Stimulated activated CD8-positive, alpha-beta memory T cell treated with anti-CD3 and anti-CD28 coated beads, Interleukin-2, amount 100 ng/mL, for 1 hour (primary cell): ENCODE measurements at regions not wholly inside any gene's neighbourhood (a gene's known extent, or its start where the extent isn't known, plus 50 kb on each side); places are given as distances from the start of the nearest gene placed in this dataset.
A peak's percentile ranks its signal among the peaks of the same experiment; 100 is the strongest.

Experiments
- DNase-seq, 2 donors: peaks; one replicate each; pipeline ENCODE4 v3.0.0-alpha.2; 2020; ENCODE audit warnings: low read depth in 2 of 2

DNA sequence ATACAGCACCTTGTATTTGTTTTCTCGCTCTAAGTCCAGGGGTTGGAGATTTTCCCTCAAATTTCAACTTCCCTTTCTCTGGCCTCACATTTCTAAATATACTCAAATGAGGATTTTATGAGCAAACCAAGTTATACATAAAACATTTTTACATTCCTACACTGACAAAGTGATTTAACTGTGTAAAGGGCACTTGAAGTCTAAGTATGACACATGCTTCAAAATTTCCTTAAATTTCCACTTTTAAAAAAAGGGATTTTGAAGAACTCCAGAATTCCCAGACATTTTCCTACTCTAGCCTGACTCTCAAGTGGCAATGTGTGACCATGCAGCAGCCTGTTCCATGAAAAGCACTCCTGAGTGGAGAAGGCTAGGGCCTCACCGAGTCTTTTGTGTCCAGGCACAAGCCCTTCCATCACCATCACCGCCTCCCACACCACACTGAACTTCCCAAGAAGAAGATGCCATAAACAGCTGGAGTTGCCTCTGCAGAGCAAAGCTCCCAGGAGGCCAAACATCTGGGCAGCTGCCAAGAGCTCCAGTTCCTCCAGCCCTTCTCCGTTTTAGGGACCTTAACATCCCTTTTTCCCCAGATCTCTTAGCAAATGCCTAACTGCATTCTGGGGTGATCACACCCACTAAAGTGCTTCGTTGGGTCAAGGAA lies 68.9 kb downstream of the NCR2 start:
- no peak for DNase-seq

- DNase-seq: no peak
Observed at GRCh38 chr6:41405941-41406727, 70.7 kb downstream of the NCR2 start.

DNA sequence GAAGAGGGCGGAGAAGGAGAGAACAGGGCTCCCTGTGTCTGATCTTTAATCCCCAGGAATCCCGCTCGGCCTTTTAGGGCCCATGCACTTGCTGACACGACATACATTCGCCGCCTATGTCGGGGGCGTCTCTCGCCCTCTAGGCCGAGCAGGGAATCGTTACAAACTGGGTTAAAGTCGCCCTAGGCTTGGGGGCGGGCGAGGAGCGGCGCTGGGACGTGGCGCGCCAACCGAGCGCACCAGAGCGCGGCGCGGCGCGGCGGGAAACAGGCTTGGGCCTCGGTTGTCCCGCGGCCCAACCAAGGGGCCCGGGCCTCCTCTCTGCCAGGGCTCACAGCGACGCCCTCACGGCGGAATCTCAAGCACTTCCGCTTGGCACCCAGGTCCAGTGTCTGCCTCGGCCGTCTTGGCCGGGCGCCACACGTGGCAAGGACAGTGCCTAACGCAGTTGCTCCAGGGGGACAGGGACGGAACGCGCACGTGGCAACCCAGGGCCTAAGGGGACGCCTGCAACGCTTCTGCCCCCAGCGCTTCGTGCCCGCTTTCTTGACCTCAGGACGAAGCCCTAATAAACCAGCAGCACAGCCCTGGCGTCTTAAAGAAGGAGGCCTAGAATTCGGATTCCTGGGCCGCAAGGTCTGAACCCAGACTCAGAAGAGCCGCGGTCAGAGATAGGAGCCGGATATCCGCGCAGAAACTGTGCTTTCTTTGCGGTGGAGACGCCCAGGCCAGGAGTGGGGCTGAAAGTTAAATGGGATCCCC lies 71.5 kb downstream of the NCR2 start:
- DNase-seq: no peak

GRCh38 chr6:41408576-41408975 lies 73.2 kb downstream of the NCR2 start:
- DNase-seq: no peak

DNA sequence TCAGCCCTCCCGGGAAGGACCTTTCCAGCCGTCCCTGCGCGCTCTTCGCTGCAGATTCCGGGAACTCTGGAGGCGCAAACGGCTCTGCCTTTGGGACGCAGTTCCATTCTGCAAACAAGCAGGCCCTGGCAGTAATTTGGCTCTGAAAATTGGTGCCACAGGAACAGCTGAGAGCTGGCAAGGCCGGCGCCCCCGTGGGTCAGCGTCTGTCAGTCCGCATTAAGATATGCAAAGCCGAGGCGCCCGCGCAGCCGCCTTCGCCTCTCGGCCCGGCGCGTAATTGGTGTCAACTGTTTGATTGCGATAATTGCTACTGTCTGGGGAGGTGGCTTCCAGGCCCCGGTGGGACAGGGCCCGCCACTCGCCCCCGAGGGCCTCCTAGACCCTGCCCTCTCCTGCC lies 73.6 kb downstream of the NCR2 start:
- no peak for DNase-seq

GRCh38 chr6:41409489-41409888 lies 74.1 kb downstream of the NCR2 start:
- DNase-seq: no peak

DNA sequence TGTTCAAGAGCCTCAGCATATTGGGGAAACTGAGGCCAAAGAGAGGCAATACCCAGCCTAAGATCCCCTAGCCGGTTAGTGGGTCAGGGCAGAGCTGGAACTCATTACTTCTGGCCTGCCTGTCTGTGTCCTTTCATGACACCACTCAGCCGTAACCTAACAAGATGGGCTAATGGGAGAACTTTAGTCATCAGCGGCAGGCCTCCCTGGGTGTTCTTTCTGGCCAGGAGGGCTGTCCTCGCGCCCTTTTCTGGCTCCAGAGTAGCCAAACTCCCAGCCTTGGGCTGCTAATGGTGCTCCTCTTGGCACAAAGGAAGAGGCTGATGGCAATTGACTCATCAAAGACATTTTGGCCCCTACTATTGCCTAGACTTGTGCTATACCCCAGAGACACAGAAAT lies 76.6 kb downstream of the NCR2 start:
- no peak for DNase-seq

DNA sequence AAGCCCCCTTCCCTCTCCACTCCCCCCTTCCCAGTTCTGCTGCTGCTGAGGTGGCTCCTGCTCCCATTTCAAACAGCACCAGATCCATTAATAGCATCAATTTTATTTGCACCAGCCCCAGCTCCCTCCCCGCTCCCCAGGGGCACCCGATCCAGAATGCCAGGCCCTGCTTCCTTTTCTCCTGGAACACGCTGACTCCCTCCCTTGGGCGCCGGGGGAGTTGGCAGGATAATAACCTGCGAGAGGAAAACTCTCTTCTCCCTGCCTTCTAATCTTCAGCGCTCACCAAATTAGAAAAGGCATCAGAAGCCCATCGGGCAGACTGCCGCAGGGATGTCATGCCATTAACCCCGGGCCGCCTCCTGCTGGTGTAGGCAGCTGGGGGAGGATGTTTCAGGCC lies 77.8 kb downstream of the NCR2 start:
- no peak for DNase-seq

GRCh38 chr6:41416501-41416837 lies 81.1 kb downstream of the NCR2 start:
- DNase-seq: no peak

- DNase-seq: no peak
Observed at GRCh38 chr6:41418741-41419140, 83.3 kb downstream of the NCR2 start.

DNA sequence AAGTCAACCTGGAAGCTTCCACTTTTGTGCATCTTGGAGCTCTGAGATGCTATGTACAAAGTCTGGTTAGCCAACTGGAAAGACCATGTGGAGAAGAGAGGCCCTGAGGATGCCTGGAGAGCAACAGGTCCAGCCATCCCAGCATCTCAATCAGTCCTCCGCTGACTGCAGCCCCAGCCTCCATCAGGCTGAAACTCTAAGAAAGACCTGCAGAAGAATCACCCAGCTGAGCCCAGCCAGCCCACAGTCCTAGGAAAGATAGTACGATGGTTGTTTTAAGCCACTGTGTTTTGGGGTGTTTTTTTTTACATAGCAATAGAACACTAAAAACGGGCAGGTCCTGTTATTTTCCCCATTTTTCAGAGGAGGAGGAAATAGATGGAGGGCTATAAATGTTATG lies 84.0 kb downstream of the NCR2 start:
- no peak for DNase-seq

GRCh38 chr6:41420186-41420585 lies 84.8 kb downstream of the NCR2 start:
- no peak for DNase-seq

- DNase-seq: no peak
Observed at GRCh38 chr6:41422161-41422560, 86.8 kb downstream of the NCR2 start.

DNA sequence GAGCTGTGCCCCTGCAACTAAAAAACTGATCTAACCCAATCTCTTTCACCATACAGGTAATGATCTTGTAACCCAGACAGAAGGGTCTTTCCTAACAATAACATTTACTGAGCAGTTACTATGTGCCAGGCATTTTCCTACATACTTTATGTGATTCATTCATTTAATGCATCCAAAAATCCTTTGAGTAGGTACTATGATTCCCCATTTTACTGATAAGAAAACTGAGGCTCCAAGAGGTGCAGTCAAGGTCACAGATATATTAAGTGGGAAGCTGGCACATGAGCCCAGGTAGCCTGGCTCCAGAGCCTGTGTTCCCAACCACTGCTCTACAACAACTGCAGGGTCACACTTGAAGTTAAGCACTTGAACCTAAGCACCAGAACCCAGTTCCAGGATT lies 87.6 kb downstream of the NCR2 start:
- DNase-seq: no peak

GRCh38 chr6:41424370-41425058 lies 89.1 kb downstream of the NCR2 start:
- peak; percentile 61 to 64 for DNase-seq

DNA sequence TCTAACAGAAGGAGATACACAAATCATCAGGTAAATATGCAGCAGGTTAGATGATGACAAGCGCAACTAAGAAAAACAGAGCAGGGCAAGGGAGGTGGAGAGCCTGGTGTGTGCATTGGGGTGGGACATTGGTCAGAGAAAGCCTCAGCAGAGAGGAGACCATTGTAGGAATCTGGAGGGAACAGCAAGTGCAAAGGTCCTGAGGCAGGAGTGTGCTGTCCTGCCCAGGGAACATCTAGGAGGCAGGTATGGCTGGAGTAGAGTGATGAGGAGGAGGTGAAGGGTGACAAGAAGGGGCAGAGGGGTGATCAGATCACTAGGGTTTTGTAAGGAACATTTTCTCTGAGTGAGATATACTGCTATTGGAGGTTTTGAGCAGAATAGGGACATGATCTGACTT lies 90.1 kb downstream of the NCR2 start:
- DNase-seq: no peak

- DNase-seq: no peak
Observed at GRCh38 chr6:41426438-41426851, 91.0 kb downstream of the NCR2 start.

GRCh38 chr6:41426888-41427641 lies 91.7 kb downstream of the NCR2 start:
- no peak for DNase-seq

DNA sequence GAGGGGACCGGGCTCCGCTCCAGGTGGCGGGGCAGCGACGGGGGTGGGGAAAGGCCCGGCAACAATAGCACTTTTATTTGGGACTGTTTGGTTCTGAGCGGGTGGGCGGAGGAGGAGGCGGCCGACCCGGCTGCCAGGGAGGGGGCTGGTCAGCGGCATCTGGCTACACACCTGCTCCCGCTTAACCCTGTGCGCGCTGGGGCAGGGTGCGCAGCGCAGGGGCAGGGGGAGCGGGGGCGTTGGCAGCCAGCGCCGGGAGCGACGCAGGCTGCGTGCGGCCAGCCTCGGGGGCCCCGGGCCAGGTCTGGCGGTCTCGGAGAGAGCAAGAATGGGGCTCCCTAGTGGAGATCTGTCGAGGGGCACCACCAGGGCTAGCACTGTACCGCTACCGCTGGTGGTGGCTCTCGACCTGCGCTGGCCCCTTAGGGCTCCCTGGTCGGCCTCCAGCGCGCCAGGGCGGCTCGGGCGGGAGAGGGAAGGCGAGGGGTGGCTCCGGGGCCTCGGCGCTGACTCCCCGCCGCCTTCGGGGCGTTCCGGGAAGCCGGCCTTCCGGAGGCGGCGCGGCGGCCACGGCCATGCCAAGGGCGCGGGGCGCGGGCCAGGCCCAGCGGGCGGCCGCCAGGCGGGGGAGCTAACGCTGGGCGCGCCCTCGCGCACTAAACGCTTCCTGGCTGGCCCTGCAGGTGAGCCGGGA lies 92.4 kb downstream of the NCR2 start:
- DNase-seq: no peak

- no peak for DNase-seq
Observed at GRCh38 chr6:41428336-41428995, 93.1 kb downstream of the NCR2 start.
